ENCODE measurements at regions not wholly inside any gene's neighbourhood (a gene's known extent, or its start where the extent isn't known, plus 50 kb on each side); places are given as distances from the start of the nearest gene placed in this dataset.

DNA sequence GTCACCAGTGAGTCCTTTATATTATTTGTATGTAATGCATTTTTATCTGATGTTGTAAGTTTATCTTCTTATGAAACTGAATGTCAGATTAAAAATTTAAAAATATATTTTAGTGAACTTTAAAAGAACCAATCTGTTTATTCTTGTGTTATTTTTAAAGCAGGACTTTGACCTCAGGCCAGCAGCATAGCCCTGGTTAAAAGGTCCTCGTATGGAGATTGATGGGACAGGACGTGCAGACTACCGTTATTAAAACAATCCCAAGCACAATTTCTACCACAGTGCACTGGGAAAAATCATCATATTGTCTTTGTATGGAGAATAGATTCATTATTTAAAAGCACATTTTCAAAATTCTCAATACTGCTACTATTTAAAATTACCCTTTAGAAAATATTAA lies 573.8 kb upstream of the ARGLU1 start:
- no peak for DNase-seq
- no peak overlapping the region for H3K27ac ChIP-seq
- no peaks in the 10 kb centered on the region for H3K36me3 ChIP-seq
- intact Hi-C loops (cut with DNase I; ENCODE audit: low total_unique reads): no loop called here
- no peaks in the 10 kb centered on the region for H3K4me1 ChIP-seq
- H3K27me3 ChIP-seq: no peaks in the 10 kb centered on the region
- H3K4me3 ChIP-seq: no peak overlapping the region
- no peaks in the 10 kb centered on the region for H3K9me3 ChIP-seq
- 51 to 59% (median 55%) methylated on average over 3 of the region's 3 CpGs for WGBS, 5 donors
- TF ChIP-seq, protein P1, sequence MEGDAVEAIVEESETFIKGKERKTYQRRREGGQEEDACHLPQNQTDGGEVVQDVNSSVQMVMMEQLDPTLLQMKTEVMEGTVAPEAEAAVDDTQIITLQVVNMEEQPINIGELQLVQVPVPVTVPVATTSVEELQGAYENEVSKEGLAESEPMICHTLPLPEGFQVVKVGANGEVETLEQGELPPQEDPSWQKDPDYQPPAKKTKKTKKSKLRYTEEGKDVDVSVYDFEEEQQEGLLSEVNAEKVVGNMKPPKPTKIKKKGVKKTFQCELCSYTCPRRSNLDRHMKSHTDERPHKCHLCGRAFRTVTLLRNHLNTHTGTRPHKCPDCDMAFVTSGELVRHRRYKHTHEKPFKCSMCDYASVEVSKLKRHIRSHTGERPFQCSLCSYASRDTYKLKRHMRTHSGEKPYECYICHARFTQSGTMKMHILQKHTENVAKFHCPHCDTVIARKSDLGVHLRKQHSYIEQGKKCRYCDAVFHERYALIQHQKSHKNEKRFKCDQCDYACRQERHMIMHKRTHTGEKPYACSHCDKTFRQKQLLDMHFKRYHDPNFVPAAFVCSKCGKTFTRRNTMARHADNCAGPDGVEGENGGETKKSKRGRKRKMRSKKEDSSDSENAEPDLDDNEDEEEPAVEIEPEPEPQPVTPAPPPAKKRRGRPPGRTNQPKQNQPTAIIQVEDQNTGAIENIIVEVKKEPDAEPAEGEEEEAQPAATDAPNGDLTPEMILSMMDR (IDR thresholded peaks at IDR 0.05): no peak
- TF ChIP-seq POLR2A (IDR thresholded peaks at IDR 0.05): no peak
- no peak for TF ChIP-seq EP300 (IDR thresholded peaks at IDR 0.05)
- no peak for TF ChIP-seq POLR2AphosphoS5 (IDR thresholded peaks at IDR 0.05)

DNA sequence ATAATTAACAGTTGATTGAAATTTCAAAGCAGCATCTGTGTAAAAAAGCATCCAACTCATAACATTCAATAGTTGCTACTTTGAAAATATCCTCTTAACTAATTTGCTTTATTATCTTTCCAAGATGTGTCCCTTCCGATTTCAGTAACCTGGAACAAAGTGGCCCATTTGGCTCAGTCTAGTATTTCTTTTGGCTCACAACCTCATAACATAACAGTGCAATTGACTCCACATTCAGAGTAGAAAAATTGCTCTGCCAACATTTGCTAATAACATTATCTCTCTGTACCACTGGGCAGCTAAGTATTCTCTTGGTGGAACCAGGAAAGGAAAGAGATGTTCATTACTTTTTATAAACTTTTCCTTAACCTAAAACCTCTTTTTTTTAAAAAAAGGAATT lies 571.1 kb upstream of the ARGLU1 start:
- TF ChIP-seq, protein P1 (IDR thresholded peaks at IDR 0.05): no peak
- H3K27me3 ChIP-seq: no peaks in the 10 kb centered on the region
- H3K4me3 ChIP-seq: no peak overlapping the region
- H3K36me3 ChIP-seq: no peaks in the 10 kb centered on the region
- intact Hi-C loops (cut with DNase I; ENCODE audit: low total_unique reads): no loop called here
- no peaks in the 10 kb centered on the region for H3K9me3 ChIP-seq
- no peak for DNase-seq
- H3K27ac ChIP-seq: no peak overlapping the region
- no peaks in the 10 kb centered on the region for H3K4me1 ChIP-seq
- 6 to 49% (median 24%) methylated on average over 1 of the region's 1 CpG for WGBS, 5 donors

DNA sequence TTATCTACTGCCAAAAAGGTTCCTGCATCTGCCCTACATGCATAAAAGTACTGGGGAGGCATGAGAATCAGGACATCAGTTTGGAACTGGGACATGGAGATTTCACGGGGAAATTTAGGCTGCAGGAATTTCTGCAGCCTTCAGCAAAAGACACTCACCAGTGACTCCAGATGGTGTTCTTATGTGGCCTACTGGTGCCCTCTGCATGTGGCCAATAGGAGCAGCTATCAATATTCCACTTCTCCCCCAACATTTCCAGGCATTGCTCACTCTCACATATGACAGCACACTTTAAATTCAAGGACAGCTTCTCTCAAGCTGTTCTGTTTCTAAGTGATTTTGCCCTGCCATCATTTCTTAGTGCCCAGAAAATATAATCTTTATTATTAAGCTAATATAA lies 570.5 kb upstream of the ARGLU1 start:
- DNase-seq: no peak
- TF ChIP-seq POLR2A (IDR thresholded peaks at IDR 0.05) (no peak), POLR2AphosphoS5 (IDR thresholded peaks at IDR 0.05) (no peak), EP300 (IDR thresholded peaks at IDR 0.05) (no peak)
- TF ChIP-seq, protein P1 (IDR thresholded peaks at IDR 0.05): no peak
- intact Hi-C loops (cut with DNase I; ENCODE audit: low total_unique reads): no loop called here
- WGBS, 5 donors: 55 to 89% (median 83%) methylated on average over 1 of the region's 1 CpG
- Histone ChIP-seq H3K36me3 (no peaks in the 10 kb centered on the region), H3K27me3 (no peaks in the 10 kb centered on the region), H3K9me3 (no peaks in the 10 kb centered on the region), H3K4me3 (no peak overlapping the region), H3K4me1 (no peaks in the 10 kb centered on the region), H3K27ac (no peak overlapping the region)

DNA sequence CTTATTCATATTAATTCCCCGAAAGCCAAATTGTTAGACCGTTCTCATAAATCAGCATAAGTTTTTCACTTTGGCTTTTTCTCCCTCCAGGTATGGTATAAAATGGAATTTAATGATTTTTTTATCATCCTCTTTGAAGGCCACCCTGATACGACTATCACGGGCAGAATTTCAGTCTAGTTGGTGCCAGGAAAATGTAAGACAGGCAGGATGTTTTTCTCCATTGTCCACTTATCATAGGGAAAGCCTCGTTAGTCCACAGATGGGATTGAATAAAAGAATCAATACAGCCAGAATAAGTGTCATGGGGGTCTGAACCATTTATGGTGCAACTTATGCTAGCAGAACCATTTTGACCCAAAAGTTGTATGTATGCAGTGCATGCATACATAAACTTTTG lies 566.0 kb upstream of the ARGLU1 start:
- intact Hi-C loops (cut with DNase I; ENCODE audit: low total_unique reads): no loop called here
- Histone ChIP-seq H3K4me3 (no peak overlapping the region), H3K27me3 (no peaks in the 10 kb centered on the region), H3K9me3 (no peaks in the 10 kb centered on the region), H3K36me3 (no peaks in the 10 kb centered on the region), H3K27ac (no peak overlapping the region), H3K4me1 (no peaks in the 10 kb centered on the region)
- no peak for DNase-seq
- TF ChIP-seq, protein P1 (IDR thresholded peaks at IDR 0.05): no peak
- TF ChIP-seq EP300 (IDR thresholded peaks at IDR 0.05): no peak
- no peak for TF ChIP-seq POLR2AphosphoS5 (IDR thresholded peaks at IDR 0.05)
- no peak for TF ChIP-seq POLR2A (IDR thresholded peaks at IDR 0.05)
- WGBS, 5 donors: 78 to 89% (median 84%) methylated on average over 5 of the region's 5 CpGs

DNA sequence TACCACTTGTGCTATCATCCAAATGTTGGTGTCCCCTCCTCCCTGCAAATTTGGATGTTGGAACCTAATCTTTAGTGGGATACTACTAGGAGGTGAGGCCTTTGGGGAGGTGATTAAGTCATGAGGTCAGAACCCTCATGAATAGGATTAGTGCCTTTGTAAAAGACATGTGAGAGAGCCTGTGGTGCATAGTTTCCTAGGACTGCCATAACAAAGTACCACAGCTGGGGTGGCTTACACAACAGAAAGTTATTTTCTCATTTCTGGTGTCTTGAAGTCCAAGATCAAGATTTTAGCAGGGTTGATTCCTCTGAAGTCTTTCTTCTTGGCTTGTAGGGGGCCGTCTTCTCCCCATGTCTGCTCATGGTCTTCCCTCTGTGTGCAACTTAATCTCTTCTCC lies 562.6 kb upstream of the ARGLU1 start:
- no peaks in the 10 kb centered on the region for H3K9me3 ChIP-seq
- intact Hi-C loops (cut with DNase I; ENCODE audit: low total_unique reads): no loop called here
- no peaks in the 10 kb centered on the region for H3K36me3 ChIP-seq
- no peak overlapping the region for H3K27ac ChIP-seq
- TF ChIP-seq, protein P1 (IDR thresholded peaks at IDR 0.05): no peak
- TF ChIP-seq POLR2A (IDR thresholded peaks at IDR 0.05) (no peak), EP300 (IDR thresholded peaks at IDR 0.05) (no peak), POLR2AphosphoS5 (IDR thresholded peaks at IDR 0.05) (no peak)
- H3K27me3 ChIP-seq: no peaks in the 10 kb centered on the region
- no peak overlapping the region for H3K4me3 ChIP-seq
- DNase-seq: no peak
- WGBS, 5 donors: 83 to 100% (median 86%) methylated on average over 1 of the region's 1 CpG
- H3K4me1 ChIP-seq: no peaks in the 10 kb centered on the region
